PC-9 (cell line): ENCODE measurements at regions not wholly inside any gene's neighbourhood (a gene's known extent, or its start where the extent isn't known, plus 50 kb on each side); places are given as distances from the start of the nearest gene placed in this dataset.

ENCODE experiments used
- BruUV-seq: library from RNA; stranded (reverse); fragments of 400-500 nt; replicated peaks from 2 replicates; lab custom pipeline; 2021; lab: Mats Ljungman, UMichigan
- CTCF ChIA-PET: fragments of 300-600 bp; sonication (Branson Sonifier 250); formaldehyde crosslinking; loops from one replicate; lab custom pipeline; 2022; ENCODE audit warnings: antibody characterized with exemption; lab: Charles Lee
- POLR2A ChIA-PET: fragments of 300-600 bp; sonication (Branson Sonifier 250); formaldehyde crosslinking; loops from one replicate; lab custom pipeline; 2022; ENCODE audit warnings: antibody characterized with exemption; ENCODE audit not compliant: unreplicated experiment; lab: Charles Lee
- DNase-seq, 2 experiments: peaks; one replicate each; pipeline versions ENCODE4 v3.0.0 to v3.0.0-alpha.2; 2015 to 2022; ENCODE audit warnings: mixed read lengths in 1 of 2
- H2AFZ ChIP-seq: fragments of 200-600 bp; sonication (generic); 2 replicates; pipeline ENCODE4 v1.8.1; 2017; ENCODE audit warnings: antibody characterized with exemption
- H3F3A ChIP-seq: fragments of 200-600 bp; sonication (generic); 2 replicates; pipeline ENCODE4 v1.8.1; 2017; ENCODE audit warnings: antibody characterized with exemption, mild to moderate bottlenecking, low read depth; ENCODE audit not compliant: insufficient read depth
- H3K27ac ChIP-seq: fragments of 200-600 bp; sonication (generic); 2 replicates; pipeline ENCODE4 v1.6.1; 2016; ENCODE audit warnings: mixed run types
- H3K27me3 ChIP-seq: fragments of 200-600 bp; sonication (generic); 2 replicates; pipeline ENCODE4 v1.6.1; 2016; ENCODE audit warnings: low read depth, mixed run types; ENCODE audit not compliant: insufficient read depth
- H3K36me3 ChIP-seq: fragments of 200-600 bp; sonication (generic); 2 replicates; pipeline ENCODE4 v1.6.1; 2016; ENCODE audit warnings: low read depth, mixed run types
- H3K4me1 ChIP-seq: fragments of 200-600 bp; sonication (generic); replicated peaks from 2 replicates; pipeline ENCODE4 v1.6.1; 2016; ENCODE audit warnings: mixed run types; ENCODE audit not compliant: insufficient read depth
- H3K4me2 ChIP-seq: fragments of 200-600 bp; sonication (generic); 2 replicates; pipeline ENCODE4 v1.6.1; 2017; ENCODE audit warnings: mixed run types
- H3K4me3 ChIP-seq: fragments of 200-600 bp; sonication (generic); 2 replicates; pipeline ENCODE4 v1.6.1; 2016; ENCODE audit warnings: mixed run types
- H3K79me2 ChIP-seq: fragments of 200-600 bp; sonication (generic); 2 replicates; pipeline ENCODE4 v1.6.1; 2017; ENCODE audit warnings: low read depth, mixed run types
- H3K9me2 ChIP-seq: fragments of 200-600 bp; sonication (generic); 2 replicates; pipeline ENCODE4 v1.8.1; 2017; ENCODE audit warnings: mild to moderate bottlenecking; ENCODE audit not compliant: insufficient read depth
- H3K9me3 ChIP-seq: fragments of 200-600 bp; sonication (generic); 2 replicates; pipeline ENCODE4 v1.8.1; 2016; ENCODE audit warnings: low read depth; ENCODE audit not compliant: insufficient read depth
- H4K20me1 ChIP-seq: fragments of 200-600 bp; sonication (generic); 2 replicates; pipeline ENCODE4 v1.8.1; 2017; ENCODE audit not compliant: insufficient read depth
- CTCF ChIP-seq: fragments of 200-600 bp; sonication (generic); conservative IDR thresholded peaks from 2 replicates; pipeline ENCODE4 v1.6.1; 2017; ENCODE audit warnings: mixed run types, antibody characterized with exemption, mild to moderate bottlenecking, moderate library complexity
- EZH2 ChIP-seq: fragments of 200-600 bp; sonication (generic); IDR thresholded peaks from 2 replicates; pipeline ENCODE4 v1.8.0; 2017; ENCODE audit warnings: antibody characterized with exemption, low read depth
- intact Hi-C: fragments of 100-400 bp; cut with micrococcal nuclease; formaldehyde crosslinking; loops from one replicate; pipeline ENCODE4 v1.10.0; 2022; ENCODE audit not compliant: unreplicated experiment

GRCh38 chr4:127558088-127558487 lies 74.7 kb upstream of the INTU start:
- Histone ChIP-seq H3K9me2 (no peaks in the 10 kb centered on the region), H3K4me3 (no peak overlapping the region), H4K20me1 (no peaks in the 10 kb centered on the region), H3K4me2 (no peak overlapping the region), H3K36me3 (no peaks in the 10 kb centered on the region), H3K4me1 (no peaks in the 10 kb centered on the region), H3K27ac (no peak overlapping the region), H3K9me3 (no peaks in the 10 kb centered on the region), H3K27me3 (no peaks in the 10 kb centered on the region), H3K79me2 (no peaks in the 10 kb centered on the region), H2AFZ (no peak overlapping the region), H3F3A (no peaks in the 10 kb centered on the region)
- BruUV-seq: no TSS peak
- ChIA-PET POLR2A (no interaction called here), CTCF (no interaction called here)
- TF ChIP-seq CTCF: no peak
- TF ChIP-seq EZH2: no peak
- no peak for DNase-seq
- intact Hi-C loops: no loop called here

GRCh38 chr4:127558489-127559407 lies 74.0 kb upstream of the INTU start:
- TF ChIP-seq EZH2: no peak
- TF ChIP-seq CTCF: no peak
- ChIA-PET CTCF (no interaction called here), POLR2A (no interaction called here)
- Histone ChIP-seq H3K79me2 (no peaks in the 10 kb centered on the region), H3K27ac (no peak overlapping the region), H4K20me1 (no peaks in the 10 kb centered on the region), H2AFZ (no peak overlapping the region), H3K9me3 (no peaks in the 10 kb centered on the region), H3K4me1 (no peaks in the 10 kb centered on the region), H3K4me3 (no peak overlapping the region), H3K9me2 (no peaks in the 10 kb centered on the region), H3K27me3 (no peaks in the 10 kb centered on the region), H3F3A (no peaks in the 10 kb centered on the region), H3K36me3 (no peaks in the 10 kb centered on the region), H3K4me2 (no peak overlapping the region)
- DNase-seq: no peak
- BruUV-seq: no TSS peak
- intact Hi-C loops: no loop called here

GRCh38 chr4:127559981-127560380 lies 72.8 kb upstream of the INTU start:
- intact Hi-C loops: no loop called here
- Histone ChIP-seq H3K4me3 (no peak overlapping the region), H3K27me3 (no peaks in the 10 kb centered on the region), H4K20me1 (no peaks in the 10 kb centered on the region), H2AFZ (no peak overlapping the region), H3K4me1 (no peaks in the 10 kb centered on the region), H3F3A (no peaks in the 10 kb centered on the region), H3K79me2 (no peaks in the 10 kb centered on the region), H3K9me3 (no peaks in the 10 kb centered on the region), H3K4me2 (no peak overlapping the region), H3K9me2 (no peaks in the 10 kb centered on the region), H3K36me3 (no peaks in the 10 kb centered on the region), H3K27ac (no peak overlapping the region)
- TF ChIP-seq EZH2 (no peak), CTCF (no peak)
- POLR2A ChIA-PET: interaction anchor here (0.6 kb wide), 1 partner anchor 13 kb away, joined by 4 read pairs; no protein-coding TSS in a partner anchor
- CTCF ChIA-PET: no interaction called here
- no peak for DNase-seq
- BruUV-seq: no TSS peak
